ENCODE measurements at regions not wholly inside any gene's neighbourhood (a gene's known extent, or its start where the extent isn't known, plus 50 kb on each side); places are given as distances from the start of the nearest gene placed in this dataset.

DNA sequence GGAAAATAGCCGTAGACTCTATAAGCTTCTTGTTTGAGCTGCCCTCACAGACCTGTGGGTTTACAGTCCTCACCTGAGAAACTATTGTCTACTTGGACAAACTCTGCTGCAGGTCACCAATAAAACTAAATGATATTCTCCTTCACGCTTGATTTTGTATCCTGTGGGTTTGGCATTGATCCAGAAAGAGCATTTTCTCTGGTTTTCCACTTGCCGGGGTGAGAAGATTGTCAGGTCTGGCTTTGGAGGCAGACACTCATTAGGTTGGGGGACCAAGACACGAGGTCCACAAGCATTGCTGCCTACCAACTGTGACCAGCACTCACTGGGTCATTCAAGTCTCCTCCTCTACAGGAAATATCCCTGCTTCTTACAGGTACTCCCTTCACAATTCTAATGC, 68.5 kb downstream of the CDC14C start:
- no peaks in the 10 kb centered on the region for H3K27me3 Mint-ChIP-seq
- H3K27ac ChIP-seq (ENCODE audit: insufficient read depth, low read length, poor library complexity, severe bottlenecking) = no peak overlapping the region
- DNase-seq (no peak), ATAC-seq (ENCODE audit: low read depth in 2 of 2) (no peak)
- no peaks in the 10 kb centered on the region for H3K27me3 ChIP-seq (ENCODE audit: control insufficient read depth, insufficient read depth, low read length)
- no peaks in the 10 kb centered on the region for H3K4me1 ChIP-seq (ENCODE audit: control insufficient read depth, insufficient read depth, low read length, poor library complexity, severe bottlenecking)
- no peaks in the 10 kb centered on the region for H3K4me1 Mint-ChIP-seq
- H3K27ac Mint-ChIP-seq = no peak overlapping the region
- peaks cover 2 to 11% (median 4%) of the 10 kb centered on the region in 7 donors for H3K9me3 Mint-ChIP-seq
- H3K9me3 ChIP-seq (ENCODE audit: control insufficient read depth in 2 of 2, low read length in 2 of 2) = no peaks in the 10 kb centered on the region
- no peak overlapping the region for H3K4me3 ChIP-seq (ENCODE audit: low read depth, low read length)
- H3K36me3 Mint-ChIP-seq = no peaks in the 10 kb centered on the region
- H3K4me3 Mint-ChIP-seq = no peak overlapping the region
- no peaks in the 10 kb centered on the region for H3K36me3 ChIP-seq (ENCODE audit: control insufficient read depth, insufficient read depth, low read length)

DNA sequence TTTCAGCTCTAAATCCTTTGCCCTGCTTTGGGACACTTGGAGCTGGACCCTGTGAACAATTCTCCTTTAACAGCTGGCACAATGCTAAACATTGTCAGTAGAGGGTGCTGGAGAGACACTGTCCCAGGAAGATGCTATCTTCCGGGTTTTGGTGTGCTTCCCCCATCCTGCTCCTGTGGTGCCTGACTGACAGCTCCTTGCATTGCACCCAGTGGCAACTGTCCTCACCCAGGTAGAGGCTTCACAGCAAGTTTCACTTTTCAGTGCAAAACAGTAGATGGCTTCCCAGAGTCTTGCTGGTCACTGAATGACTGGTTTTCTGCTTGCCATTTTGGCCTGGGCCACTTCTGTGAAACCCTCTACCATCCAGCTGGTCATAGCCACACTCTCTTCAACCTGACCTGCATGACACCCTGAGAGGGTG, 77.3 kb downstream of the CDC14C start:
- H3K36me3 ChIP-seq (ENCODE audit: control insufficient read depth, insufficient read depth, low read length) = no peaks in the 10 kb centered on the region
- no peaks in the 10 kb centered on the region for H3K27me3 ChIP-seq (ENCODE audit: control insufficient read depth, insufficient read depth, low read length)
- H3K27ac ChIP-seq (ENCODE audit: insufficient read depth, low read length, poor library complexity, severe bottlenecking) = no peak overlapping the region
- DNase-seq = peak in 1 of 3 donors; percentile 11
- no peaks in the 10 kb centered on the region for H3K27me3 Mint-ChIP-seq
- H3K4me1 ChIP-seq (ENCODE audit: control insufficient read depth, insufficient read depth, low read length, poor library complexity, severe bottlenecking) = no peaks in the 10 kb centered on the region
- H3K4me1 Mint-ChIP-seq = no peaks in the 10 kb centered on the region
- H3K9me3 ChIP-seq (ENCODE audit: control insufficient read depth in 2 of 2, low read length in 2 of 2) = no peaks in the 10 kb centered on the region
- peaks cover 0 to 15% (median 3%) of the 10 kb centered on the region in 7 donors for H3K9me3 Mint-ChIP-seq
- H3K4me3 Mint-ChIP-seq = no peak overlapping the region
- ATAC-seq (ENCODE audit: low read depth in 2 of 2) = no peak
- no peak overlapping the region for H3K27ac Mint-ChIP-seq
- H3K4me3 ChIP-seq (ENCODE audit: low read depth, low read length) = no peak overlapping the region
- no peaks in the 10 kb centered on the region for H3K36me3 Mint-ChIP-seq

DNA sequence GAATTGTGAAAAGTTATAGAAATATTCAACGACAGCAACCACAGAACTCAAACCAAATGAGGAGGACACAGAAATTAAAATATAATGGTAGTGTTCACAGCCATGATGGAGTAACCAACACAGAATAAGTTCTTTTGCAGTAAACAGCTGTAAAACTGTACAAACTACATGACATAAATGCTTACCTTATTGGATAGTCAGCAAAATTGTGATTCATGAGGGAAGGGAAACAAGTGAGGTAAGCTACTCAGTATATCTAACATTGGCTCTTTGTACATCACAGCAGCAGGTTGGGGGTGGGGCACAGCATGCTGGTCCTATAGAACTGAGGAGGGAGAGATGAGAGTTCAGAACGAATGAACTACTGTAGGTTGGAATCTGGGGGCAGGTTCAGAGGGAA, 86.4 kb downstream of the CDC14C start:
- no peaks in the 10 kb centered on the region for H3K4me1 ChIP-seq (ENCODE audit: control insufficient read depth, insufficient read depth, low read length, poor library complexity, severe bottlenecking)
- Mint-ChIP-seq H3K9me3 (peaks cover 5 to 26% (median 17%) of the 10 kb centered on the region in 7 donors), H3K4me1 (no peaks in the 10 kb centered on the region), H3K36me3 (no peaks in the 10 kb centered on the region), H3K27ac (peak overlapping the region in 1 of 3 donors; percentile 4), H3K27me3 (no peaks in the 10 kb centered on the region), H3K4me3 (no peak overlapping the region)
- DNase-seq (no peak), ATAC-seq (ENCODE audit: low read depth in 2 of 2) (no peak)
- H3K36me3 ChIP-seq (ENCODE audit: control insufficient read depth, insufficient read depth, low read length) = no peaks in the 10 kb centered on the region
- H3K9me3 ChIP-seq (ENCODE audit: control insufficient read depth in 2 of 2, low read length in 2 of 2) = peaks cover 0 to 5% of the 10 kb centered on the region in 2 experiments
- no peak overlapping the region for H3K4me3 ChIP-seq (ENCODE audit: low read depth, low read length)
- H3K27ac ChIP-seq (ENCODE audit: insufficient read depth, low read length, poor library complexity, severe bottlenecking) = no peak overlapping the region
- no peaks in the 10 kb centered on the region for H3K27me3 ChIP-seq (ENCODE audit: control insufficient read depth, insufficient read depth, low read length)

DNA sequence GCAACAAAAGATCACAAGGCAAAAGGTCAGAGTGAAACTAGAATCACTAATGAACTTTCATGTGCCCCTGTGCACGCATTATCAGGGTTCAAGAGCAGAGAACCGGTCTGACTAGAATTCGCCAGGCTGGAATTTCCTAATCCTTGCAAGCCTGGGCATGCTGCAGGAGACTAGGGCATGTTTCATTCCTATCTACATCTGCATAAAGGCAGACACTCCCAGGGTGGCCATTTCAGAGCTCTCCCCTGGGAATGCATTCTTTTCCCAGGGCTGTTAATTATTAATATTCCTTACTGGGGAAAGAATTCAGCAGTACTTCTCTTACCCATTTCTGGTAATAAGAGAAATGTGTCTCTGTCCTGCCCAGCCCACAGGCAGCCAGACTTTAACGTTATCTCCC, 90.5 kb downstream of the CDC14C start:
- Histone ChIP-seq H3K4me3 (ENCODE audit: low read depth, low read length) (no peak overlapping the region), H3K36me3 (ENCODE audit: control insufficient read depth, insufficient read depth, low read length) (no peaks in the 10 kb centered on the region), H3K4me1 (ENCODE audit: control insufficient read depth, insufficient read depth, low read length, poor library complexity, severe bottlenecking) (no peaks in the 10 kb centered on the region), H3K9me3 (ENCODE audit: control insufficient read depth in 2 of 2, low read length in 2 of 2) (peaks cover 0 to 3% of the 10 kb centered on the region in 2 experiments), H3K27me3 (ENCODE audit: control insufficient read depth, insufficient read depth, low read length) (no peaks in the 10 kb centered on the region), H3K27ac (ENCODE audit: insufficient read depth, low read length, poor library complexity, severe bottlenecking) (no peak overlapping the region)
- no peaks in the 10 kb centered on the region for H3K27me3 Mint-ChIP-seq
- H3K36me3 Mint-ChIP-seq = no peaks in the 10 kb centered on the region
- no peak overlapping the region for H3K27ac Mint-ChIP-seq
- H3K4me3 Mint-ChIP-seq = no peak overlapping the region
- peaks cover 5 to 33% (median 13%) of the 10 kb centered on the region in 7 donors for H3K9me3 Mint-ChIP-seq
- ATAC-seq (ENCODE audit: low read depth in 2 of 2) = no peak
- H3K4me1 Mint-ChIP-seq = no peaks in the 10 kb centered on the region
- no peak for DNase-seq

DNA sequence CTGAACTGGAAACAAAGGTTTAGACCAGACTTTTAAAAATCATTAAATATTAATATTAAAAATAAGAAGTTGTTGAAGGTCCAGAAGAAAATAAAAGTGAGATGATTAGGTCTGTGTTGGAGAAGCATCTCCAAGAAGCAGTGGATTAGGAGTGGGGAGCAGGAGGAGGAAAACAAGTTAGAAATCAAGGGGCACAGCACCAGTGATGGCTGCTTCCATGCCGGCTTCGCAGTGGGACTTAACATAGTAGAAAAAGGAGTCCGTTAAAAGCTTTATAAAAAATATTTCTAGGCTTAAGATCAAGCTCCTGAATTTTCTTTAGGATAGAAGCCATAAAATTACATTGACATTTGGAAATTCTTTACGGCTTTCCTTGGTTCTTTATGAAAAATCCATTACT, 95.8 kb downstream of the CDC14C start:
- no peaks in the 10 kb centered on the region for H3K4me1 Mint-ChIP-seq
- H3K27me3 ChIP-seq (ENCODE audit: control insufficient read depth, insufficient read depth, low read length) = no peaks in the 10 kb centered on the region
- no peak overlapping the region for H3K27ac Mint-ChIP-seq
- H3K9me3 ChIP-seq (ENCODE audit: control insufficient read depth in 2 of 2, low read length in 2 of 2) = no peaks in the 10 kb centered on the region
- H3K4me1 ChIP-seq (ENCODE audit: control insufficient read depth, insufficient read depth, low read length, poor library complexity, severe bottlenecking) = no peaks in the 10 kb centered on the region
- H3K27me3 Mint-ChIP-seq = no peaks in the 10 kb centered on the region
- peaks cover 2 to 16% (median 5%) of the 10 kb centered on the region in 7 donors for H3K9me3 Mint-ChIP-seq
- H3K27ac ChIP-seq (ENCODE audit: insufficient read depth, low read length, poor library complexity, severe bottlenecking) = no peak overlapping the region
- DNase-seq (no peak), ATAC-seq (ENCODE audit: low read depth in 2 of 2) (no peak)
- H3K4me3 Mint-ChIP-seq = no peak overlapping the region
- H3K4me3 ChIP-seq (ENCODE audit: low read depth, low read length) = no peak overlapping the region
- H3K36me3 Mint-ChIP-seq = no peaks in the 10 kb centered on the region
- H3K36me3 ChIP-seq (ENCODE audit: control insufficient read depth, insufficient read depth, low read length) = no peaks in the 10 kb centered on the region

DNA sequence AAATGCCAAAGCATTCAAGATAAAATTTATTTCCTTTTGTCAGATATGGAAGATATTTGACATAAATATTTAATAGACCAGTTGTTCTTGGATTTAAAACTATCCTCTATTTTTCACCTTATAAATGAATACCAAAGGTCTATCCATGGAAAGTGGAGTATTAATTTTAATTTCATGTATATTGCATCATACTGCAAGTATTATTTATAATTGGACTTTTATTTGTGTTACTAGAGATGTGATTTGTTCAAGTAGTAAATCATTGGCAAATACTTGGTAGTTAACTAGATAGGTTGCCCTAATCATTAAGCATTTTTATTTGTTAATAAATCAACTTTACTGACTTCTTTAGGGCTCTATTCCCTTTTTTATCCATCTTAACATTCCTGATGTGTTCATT, 98.1 kb downstream of the CDC14C start:
- Histone ChIP-seq H3K27ac (ENCODE audit: insufficient read depth, low read length, poor library complexity, severe bottlenecking) (no peak overlapping the region), H3K9me3 (ENCODE audit: control insufficient read depth in 2 of 2, low read length in 2 of 2) (no peaks in the 10 kb centered on the region), H3K27me3 (ENCODE audit: control insufficient read depth, insufficient read depth, low read length) (no peaks in the 10 kb centered on the region), H3K36me3 (ENCODE audit: control insufficient read depth, insufficient read depth, low read length) (no peaks in the 10 kb centered on the region), H3K4me3 (ENCODE audit: low read depth, low read length) (no peak overlapping the region), H3K4me1 (ENCODE audit: control insufficient read depth, insufficient read depth, low read length, poor library complexity, severe bottlenecking) (no peaks in the 10 kb centered on the region)
- no peak for ATAC-seq (ENCODE audit: low read depth in 2 of 2)
- no peaks in the 10 kb centered on the region for H3K36me3 Mint-ChIP-seq
- H3K27ac Mint-ChIP-seq = no peak overlapping the region
- H3K4me3 Mint-ChIP-seq = no peak overlapping the region
- no peak for DNase-seq
- no peaks in the 10 kb centered on the region for H3K27me3 Mint-ChIP-seq
- peaks cover 0 to 14% (median 3%) of the 10 kb centered on the region in 7 donors for H3K9me3 Mint-ChIP-seq
- no peaks in the 10 kb centered on the region for H3K4me1 Mint-ChIP-seq

DNA sequence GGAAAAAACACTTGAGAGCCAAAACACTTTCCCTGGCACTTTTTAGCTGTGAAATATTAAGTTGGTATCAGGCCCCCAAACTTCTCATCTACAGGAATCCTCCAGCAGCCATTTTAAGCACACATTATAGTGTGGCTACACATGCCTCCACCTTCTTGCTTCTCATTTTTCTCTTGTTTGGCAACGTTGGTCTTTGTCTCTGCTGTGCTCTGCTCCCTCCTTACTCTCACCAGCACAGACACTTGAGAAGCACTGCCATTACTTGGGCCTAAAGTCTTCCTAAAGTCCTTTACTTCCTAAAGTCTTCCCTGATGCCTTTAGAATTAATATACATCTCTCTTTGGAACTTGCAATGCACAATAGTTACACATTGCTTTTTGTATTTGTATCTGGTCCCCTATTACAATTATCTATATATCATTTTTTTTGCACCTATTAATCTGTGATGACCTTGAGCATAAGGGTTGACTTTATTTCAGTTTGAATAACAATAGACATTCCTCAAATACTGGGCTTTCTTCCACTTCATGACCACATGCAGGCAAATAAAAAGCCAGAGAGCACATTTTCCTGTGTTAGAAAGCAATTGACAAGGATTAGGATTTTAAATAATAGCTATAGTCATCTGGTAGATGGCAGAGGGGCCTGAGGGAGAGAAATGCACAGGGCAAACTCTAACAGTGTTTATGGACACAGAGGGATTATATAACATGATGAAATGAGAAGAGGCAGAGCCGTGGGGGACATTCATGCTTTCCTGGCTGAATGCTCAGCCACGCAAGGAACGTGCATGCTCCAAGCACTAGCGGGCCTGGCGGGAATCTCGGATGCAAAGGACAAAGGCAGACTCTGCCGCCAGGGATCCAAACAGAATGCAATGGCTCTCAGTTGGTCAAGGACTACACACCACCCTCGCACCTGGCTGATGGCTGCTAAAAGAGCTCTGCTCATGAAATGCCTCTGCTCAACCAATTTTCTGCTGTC, 99.3 kb downstream of the CDC14C start:
- peaks cover 0 to 14% (median 2%) of the 10 kb centered on the region in 7 donors for H3K9me3 Mint-ChIP-seq
- no peaks in the 10 kb centered on the region for H3K27me3 Mint-ChIP-seq
- no peaks in the 10 kb centered on the region for H3K4me1 ChIP-seq (ENCODE audit: control insufficient read depth, insufficient read depth, low read length, poor library complexity, severe bottlenecking)
- H3K36me3 Mint-ChIP-seq = no peaks in the 10 kb centered on the region
- no peaks in the 10 kb centered on the region for H3K36me3 ChIP-seq (ENCODE audit: control insufficient read depth, insufficient read depth, low read length)
- no peaks in the 10 kb centered on the region for H3K4me1 Mint-ChIP-seq
- ATAC-seq (ENCODE audit: low read depth in 2 of 2) = no peak
- no peaks in the 10 kb centered on the region for H3K9me3 ChIP-seq (ENCODE audit: control insufficient read depth in 2 of 2, low read length in 2 of 2)
- no peak overlapping the region for H3K4me3 ChIP-seq (ENCODE audit: low read depth, low read length)
- no peak overlapping the region for H3K27ac ChIP-seq (ENCODE audit: insufficient read depth, low read length, poor library complexity, severe bottlenecking)
- no peak overlapping the region for H3K27ac Mint-ChIP-seq
- peak overlapping the region in 1 of 4 donors; percentile 21 for H3K4me3 Mint-ChIP-seq
- DNase-seq = no peak
- no peaks in the 10 kb centered on the region for H3K27me3 ChIP-seq (ENCODE audit: control insufficient read depth, insufficient read depth, low read length)

DNA sequence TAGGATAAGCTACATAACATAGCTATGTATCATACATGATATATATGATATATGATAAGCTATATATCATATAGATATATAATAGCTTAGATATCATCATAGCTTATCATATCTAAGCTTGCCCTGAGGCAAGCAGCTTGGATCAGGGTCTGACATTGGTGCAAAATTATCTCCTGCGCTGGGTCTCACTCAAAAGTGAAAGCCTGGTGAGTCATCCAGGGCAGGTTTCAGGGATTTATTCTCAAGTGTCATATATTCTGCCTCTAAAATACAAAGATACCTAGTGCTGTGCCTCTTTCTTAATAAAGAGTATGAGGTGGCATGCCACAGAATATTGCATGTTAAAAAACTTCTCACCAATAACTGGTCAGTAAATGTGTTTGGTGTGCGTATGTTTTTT, 105.9 kb downstream of the CDC14C start:
- Histone ChIP-seq H3K36me3 (ENCODE audit: control insufficient read depth, insufficient read depth, low read length) (no peaks in the 10 kb centered on the region), H3K4me1 (ENCODE audit: control insufficient read depth, insufficient read depth, low read length, poor library complexity, severe bottlenecking) (no peaks in the 10 kb centered on the region), H3K27me3 (ENCODE audit: control insufficient read depth, insufficient read depth, low read length) (no peaks in the 10 kb centered on the region), H3K4me3 (ENCODE audit: low read depth, low read length) (no peak overlapping the region), H3K27ac (ENCODE audit: insufficient read depth, low read length, poor library complexity, severe bottlenecking) (no peak overlapping the region), H3K9me3 (ENCODE audit: control insufficient read depth in 2 of 2, low read length in 2 of 2) (no peaks in the 10 kb centered on the region)
- H3K27me3 Mint-ChIP-seq = no peaks in the 10 kb centered on the region
- ATAC-seq (ENCODE audit: low read depth in 2 of 2) (no peak), DNase-seq (no peak)
- H3K36me3 Mint-ChIP-seq = no peaks in the 10 kb centered on the region
- peaks cover 0 to 9% (median 2%) of the 10 kb centered on the region in 7 donors for H3K9me3 Mint-ChIP-seq
- H3K27ac Mint-ChIP-seq = no peak overlapping the region
- no peak overlapping the region for H3K4me3 Mint-ChIP-seq
- no peaks in the 10 kb centered on the region for H3K4me1 Mint-ChIP-seq
